ENCODE measurements at regions not wholly inside any gene's neighbourhood (a gene's known extent, or its start where the extent isn't known, plus 50 kb on each side); places are given as distances from the start of the nearest gene placed in this dataset.

GRCh38 chr3:72001758-72002157, 216.8 kb upstream of the PROK2 start:
- no peaks in the 10 kb centered on the region for H3K9me3 ChIP-seq
- TF ChIP-seq CTCF (IDR thresholded peaks at IDR 0.05): no peak
- no peak for TF ChIP-seq POLR2A (IDR thresholded peaks at IDR 0.05)
- TF ChIP-seq POLR2AphosphoS5 (IDR thresholded peaks at IDR 0.05; ENCODE audit: insufficient read depth in 1 of 2, low read depth in 1 of 2): no peak
- intact Hi-C loops (cut with DNase I): no loop called here
- no peak overlapping the region for H3K27ac ChIP-seq
- no peaks in the 10 kb centered on the region for H3K36me3 ChIP-seq
- H3K27me3 ChIP-seq: no peaks in the 10 kb centered on the region
- no peak overlapping the region for H3K4me3 ChIP-seq
- no peak for DNase-seq (ENCODE audit: extremely low spot score in 2 of 2)
- no peaks in the 10 kb centered on the region for H3K4me1 ChIP-seq

DNA sequence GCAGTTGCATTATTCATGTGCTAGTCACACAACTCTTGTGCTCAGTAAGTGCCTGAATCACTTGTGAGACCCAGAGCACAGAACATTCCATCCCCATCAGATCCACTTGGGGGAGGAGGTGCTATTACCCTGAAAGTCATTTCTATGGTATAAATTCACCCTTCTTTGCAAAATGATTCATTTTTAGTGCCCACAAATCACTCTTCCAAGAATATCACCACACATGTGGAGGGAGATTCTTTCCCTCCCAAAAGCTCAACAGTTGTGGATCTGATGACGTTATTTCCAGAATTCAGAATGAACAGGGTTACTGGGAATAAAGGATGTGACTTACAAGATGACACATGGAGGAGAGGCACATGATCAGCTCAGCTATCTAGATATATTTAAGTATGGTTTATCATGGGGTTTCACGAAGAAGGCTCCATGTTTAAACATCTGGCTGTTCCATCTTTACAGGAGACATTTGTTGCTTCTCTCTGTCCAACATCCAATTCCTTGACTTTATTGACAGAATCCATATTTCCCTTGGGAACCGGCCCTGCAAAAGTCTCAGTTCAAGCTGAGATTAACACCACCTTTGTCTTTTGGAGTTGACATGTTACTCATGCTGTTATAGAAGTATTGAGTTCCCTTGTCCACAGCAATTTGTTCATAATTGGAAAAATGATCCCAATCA, 214.2 kb upstream of the PROK2 start:
- Histone ChIP-seq H3K27me3 (no peaks in the 10 kb centered on the region), H3K4me1 (no peaks in the 10 kb centered on the region), H3K36me3 (no peaks in the 10 kb centered on the region), H3K27ac (no peak overlapping the region), H3K4me3 (no peak overlapping the region), H3K9me3 (no peaks in the 10 kb centered on the region)
- intact Hi-C loops (cut with DNase I): no loop called here
- TF ChIP-seq POLR2AphosphoS5 (IDR thresholded peaks at IDR 0.05; ENCODE audit: insufficient read depth in 1 of 2, low read depth in 1 of 2) (no peak), POLR2A (IDR thresholded peaks at IDR 0.05) (no peak), CTCF (IDR thresholded peaks at IDR 0.05) (no peak)
- no peak for DNase-seq (ENCODE audit: extremely low spot score in 2 of 2)

GRCh38 chr3:71997066-71997653, 212.2 kb upstream of the PROK2 start:
- no peak for DNase-seq (ENCODE audit: extremely low spot score in 2 of 2)
- Histone ChIP-seq H3K27me3 (no peaks in the 10 kb centered on the region), H3K4me1 (no peaks in the 10 kb centered on the region), H3K36me3 (no peaks in the 10 kb centered on the region), H3K4me3 (no peak overlapping the region), H3K27ac (no peak overlapping the region), H3K9me3 (no peaks in the 10 kb centered on the region)
- intact Hi-C loops (cut with DNase I): no loop called here
- TF ChIP-seq POLR2AphosphoS5 (IDR thresholded peaks at IDR 0.05; ENCODE audit: insufficient read depth in 1 of 2, low read depth in 1 of 2): no peak
- TF ChIP-seq CTCF (IDR thresholded peaks at IDR 0.05): no peak
- no peak for TF ChIP-seq POLR2A (IDR thresholded peaks at IDR 0.05)

DNA sequence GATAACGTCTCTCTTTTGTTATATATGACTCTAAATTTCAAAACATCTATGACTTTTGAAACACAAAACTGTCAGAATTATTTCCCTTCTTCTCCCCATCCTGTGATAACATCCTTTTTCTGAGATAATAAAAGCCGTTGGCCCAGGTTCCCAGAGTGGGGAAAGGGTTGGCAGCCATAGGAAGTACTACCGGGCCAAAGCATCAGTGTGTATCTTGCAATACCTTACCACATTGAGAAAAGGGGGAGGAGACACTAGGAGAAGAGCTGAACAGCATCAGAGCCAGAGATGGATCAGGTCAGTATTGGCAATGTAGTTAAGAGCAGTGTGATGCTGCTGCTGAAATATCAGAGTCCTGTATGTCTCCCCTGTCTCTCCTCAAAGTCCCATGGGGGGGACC, 210.0 kb upstream of the PROK2 start:
- H3K27me3 ChIP-seq: no peaks in the 10 kb centered on the region
- no peak overlapping the region for H3K27ac ChIP-seq
- TF ChIP-seq POLR2AphosphoS5 (IDR thresholded peaks at IDR 0.05; ENCODE audit: insufficient read depth in 1 of 2, low read depth in 1 of 2) (no peak), POLR2A (IDR thresholded peaks at IDR 0.05) (no peak), CTCF (IDR thresholded peaks at IDR 0.05) (no peak)
- no peaks in the 10 kb centered on the region for H3K4me1 ChIP-seq
- no peaks in the 10 kb centered on the region for H3K9me3 ChIP-seq
- intact Hi-C loops (cut with DNase I): no loop called here
- H3K36me3 ChIP-seq: no peaks in the 10 kb centered on the region
- DNase-seq (ENCODE audit: extremely low spot score in 2 of 2): no peak
- no peak overlapping the region for H3K4me3 ChIP-seq

GRCh38 chr3:71994203-71994602, 209.3 kb upstream of the PROK2 start:
- intact Hi-C loops (cut with DNase I): no loop called here
- H3K9me3 ChIP-seq: no peaks in the 10 kb centered on the region
- no peaks in the 10 kb centered on the region for H3K36me3 ChIP-seq
- no peaks in the 10 kb centered on the region for H3K27me3 ChIP-seq
- H3K27ac ChIP-seq: no peak overlapping the region
- DNase-seq (ENCODE audit: extremely low spot score in 2 of 2): no peak
- no peaks in the 10 kb centered on the region for H3K4me1 ChIP-seq
- TF ChIP-seq POLR2AphosphoS5 (IDR thresholded peaks at IDR 0.05; ENCODE audit: insufficient read depth in 1 of 2, low read depth in 1 of 2): no peak
- TF ChIP-seq CTCF (IDR thresholded peaks at IDR 0.05): no peak
- no peak for TF ChIP-seq POLR2A (IDR thresholded peaks at IDR 0.05)
- no peak overlapping the region for H3K4me3 ChIP-seq

Data from vagina (tissue), 2 donors.